Uterus (tissue), 3 donors: ENCODE measurements at regions not wholly inside any gene's neighbourhood (a gene's known extent, or its start where the extent isn't known, plus 50 kb on each side); places are given as distances from the start of the nearest gene placed in this dataset.
"Not testable (repeated sequence)": the region's sequence is repeated elsewhere in the genome, so short reads cannot be mapped to it uniquely, and the experiment has no call there.

ENCODE experiments used
- DNase-seq, 2 donors: peaks; one replicate each; pipeline ENCODE4 v3.0.0-alpha.2; 2019 to 2020
- H3K27ac ChIP-seq, 2 donors: fragments of 200-600 bp; sonication (generic); 1 replicate in 1 of 2; 2 replicates in 1 of 2; pipeline ENCODE4 v1.5.1; 2016 to 2018
- H3K27me3 ChIP-seq, 2 donors: fragments of 200-600 bp; sonication (generic); one replicate each; pipeline ENCODE4 v1.5.1; 2018 to 2019; ENCODE audit warnings: control low read depth in 1 of 2
- H3K36me3 ChIP-seq, 2 donors: fragments of 200-600 bp; sonication (generic); one replicate each; pipeline ENCODE4 v1.5.1; 2019; ENCODE audit warnings: control low read depth in 1 of 2
- H3K4me1 ChIP-seq, 2 donors: fragments of 200-600 bp; sonication (generic); one replicate each; pipeline ENCODE4 v1.5.1; 2018 to 2019; ENCODE audit warnings: control low read depth in 1 of 2
- H3K4me3 ChIP-seq, 2 donors: fragments of 200-600 bp; sonication (generic); 1 replicate in 1 of 2; 2 replicates in 1 of 2; pipeline ENCODE4 v1.5.1; 2018 to 2019; ENCODE audit warnings: mild to moderate bottlenecking in 1 of 2
- H3K9me3 ChIP-seq, 2 donors: fragments of 200-600 bp; sonication (generic); one replicate each; pipeline ENCODE4 v1.5.1; 2019; ENCODE audit warnings: control low read depth in 1 of 2
- POLR2A ChIP-seq, 2 donors: fragments of 450-650 bp; IDR thresholded peaks; one replicate each; pipeline ENCODE4 v1.6.1; 2016; ENCODE audit warnings: antibody characterized with exemption in 2 of 2, mild to moderate bottlenecking in 1 of 2, moderate library complexity in 1 of 2
- intact Hi-C: fragments of 100-400 bp; cut with DNase I; formaldehyde crosslinking; loops from one replicate; pipeline ENCODE4 v1.15.1; 2023; ENCODE audit warnings: low total_unique reads
- TF ChIP-seq, protein P1 (sequence below), 4 experiments: fragments of 200-600 bp in 2 of 4; fragments of 450-650 bp in 2 of 4; sonication (generic) in 2 of 4; IDR thresholded peaks; one replicate each; pipeline ENCODE4 v1.5.1; 2016 to 2019; ENCODE audit warnings: antibody characterized with exemption in 4 of 4, mild to moderate bottlenecking in 2 of 4, moderate library complexity in 1 of 4
- donor health status: DM: yes; HTN: yes; CAD: no.

DNA sequence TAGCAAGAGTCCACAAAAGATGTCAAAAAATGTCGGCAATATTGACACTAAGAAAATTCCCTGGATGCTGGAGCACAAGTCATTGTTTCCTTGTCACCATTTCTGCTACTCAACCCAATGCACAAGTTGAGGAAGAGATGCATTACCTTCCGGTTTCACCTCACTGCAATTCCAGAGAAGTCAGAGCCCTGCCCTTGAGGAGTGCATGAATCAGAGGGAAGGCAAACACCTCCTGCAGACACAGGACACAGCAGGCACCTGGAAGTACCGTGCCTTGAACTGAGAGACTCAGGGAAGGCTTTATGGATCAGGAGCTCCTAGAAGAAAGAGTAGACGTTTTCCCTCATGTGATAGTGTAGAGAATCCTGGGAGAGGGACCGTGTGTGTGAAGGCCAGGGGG lies 62.7 kb upstream of the ARL4C start:
- Histone ChIP-seq H3K4me1 (no peaks in the 10 kb centered on the region), H3K36me3 (no peaks in the 10 kb centered on the region), H3K27me3 (no peaks in the 10 kb centered on the region), H3K9me3 (no peaks in the 10 kb centered on the region), H3K4me3 (no peak overlapping the region), H3K27ac (no peak overlapping the region)
- no peak for TF ChIP-seq POLR2A (IDR thresholded peaks at IDR 0.05)
- TF ChIP-seq, protein P1, sequence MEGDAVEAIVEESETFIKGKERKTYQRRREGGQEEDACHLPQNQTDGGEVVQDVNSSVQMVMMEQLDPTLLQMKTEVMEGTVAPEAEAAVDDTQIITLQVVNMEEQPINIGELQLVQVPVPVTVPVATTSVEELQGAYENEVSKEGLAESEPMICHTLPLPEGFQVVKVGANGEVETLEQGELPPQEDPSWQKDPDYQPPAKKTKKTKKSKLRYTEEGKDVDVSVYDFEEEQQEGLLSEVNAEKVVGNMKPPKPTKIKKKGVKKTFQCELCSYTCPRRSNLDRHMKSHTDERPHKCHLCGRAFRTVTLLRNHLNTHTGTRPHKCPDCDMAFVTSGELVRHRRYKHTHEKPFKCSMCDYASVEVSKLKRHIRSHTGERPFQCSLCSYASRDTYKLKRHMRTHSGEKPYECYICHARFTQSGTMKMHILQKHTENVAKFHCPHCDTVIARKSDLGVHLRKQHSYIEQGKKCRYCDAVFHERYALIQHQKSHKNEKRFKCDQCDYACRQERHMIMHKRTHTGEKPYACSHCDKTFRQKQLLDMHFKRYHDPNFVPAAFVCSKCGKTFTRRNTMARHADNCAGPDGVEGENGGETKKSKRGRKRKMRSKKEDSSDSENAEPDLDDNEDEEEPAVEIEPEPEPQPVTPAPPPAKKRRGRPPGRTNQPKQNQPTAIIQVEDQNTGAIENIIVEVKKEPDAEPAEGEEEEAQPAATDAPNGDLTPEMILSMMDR (IDR thresholded peaks at IDR 0.05), result no peak
- intact Hi-C loops, result no loop called here
- no peak for DNase-seq

DNA sequence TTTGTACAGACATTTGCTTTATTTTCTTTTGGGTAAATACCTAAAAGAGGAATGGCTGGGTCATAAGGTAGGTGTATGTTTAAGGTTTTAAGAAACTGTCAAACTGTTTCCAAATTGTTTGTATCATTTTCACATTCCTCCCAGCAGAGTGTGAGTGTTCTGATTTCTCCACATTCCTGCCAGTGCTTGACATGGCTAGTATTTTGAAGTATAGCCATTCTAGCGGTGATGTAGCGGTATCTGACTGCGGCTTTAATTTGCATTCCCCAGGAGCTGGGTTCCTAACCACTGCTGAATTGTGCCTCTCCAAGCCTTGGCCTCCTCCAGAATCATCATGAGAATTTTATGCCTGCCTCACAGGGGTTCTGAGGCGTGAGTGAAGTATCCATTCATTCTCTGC lies 61.8 kb upstream of the ARL4C start:
- Histone ChIP-seq H3K27me3 (no peaks in the 10 kb centered on the region), H3K9me3 (no peaks in the 10 kb centered on the region), H3K4me3 (no peak overlapping the region), H3K4me1 (no peaks in the 10 kb centered on the region), H3K27ac (no peak overlapping the region), H3K36me3 (no peaks in the 10 kb centered on the region)
- intact Hi-C loops, result no loop called here
- TF ChIP-seq, protein P1 (IDR thresholded peaks at IDR 0.05), result no peak
- no peak for TF ChIP-seq POLR2A (IDR thresholded peaks at IDR 0.05)
- DNase-seq, result no peak

DNA sequence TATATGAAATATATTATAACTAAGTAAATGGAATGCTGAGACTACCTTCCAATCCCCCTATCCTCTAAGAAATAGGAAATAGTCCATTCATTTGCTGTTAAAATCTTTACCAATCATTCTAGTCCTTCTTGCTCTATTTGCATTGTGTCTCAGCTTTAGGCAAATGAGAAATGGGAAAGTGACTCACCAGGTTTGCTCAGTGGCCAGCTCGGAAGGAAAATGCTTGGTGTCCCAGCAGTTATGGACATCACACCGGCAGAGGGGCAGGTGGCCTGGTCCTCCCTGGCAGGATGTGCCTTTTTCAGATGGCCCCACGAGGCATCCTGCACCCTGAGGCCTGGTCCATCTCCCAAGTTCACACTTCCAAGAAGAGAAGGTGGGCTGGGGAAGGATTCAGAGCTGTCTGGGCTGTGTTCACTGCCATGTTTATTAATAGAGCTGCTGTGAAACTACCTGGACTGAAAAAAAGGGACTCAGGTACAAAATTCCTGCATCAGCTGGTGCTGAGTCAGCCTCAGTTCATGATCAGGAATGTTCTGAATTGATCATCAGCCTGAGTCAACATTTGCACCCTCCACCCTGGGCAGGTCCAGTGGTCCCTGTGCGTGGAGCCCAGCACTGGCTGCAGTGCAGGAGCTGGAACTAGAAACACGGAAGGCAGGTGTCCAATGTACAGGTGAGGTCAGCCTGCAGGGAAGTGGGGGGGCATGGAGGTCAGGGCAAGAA lies 60.1 kb upstream of the ARL4C start:
- H3K4me1 ChIP-seq, result no peaks in the 10 kb centered on the region
- no peak overlapping the region for H3K4me3 ChIP-seq
- no peak for DNase-seq
- H3K27me3 ChIP-seq, result no peaks in the 10 kb centered on the region
- no peak for TF ChIP-seq POLR2A (IDR thresholded peaks at IDR 0.05)
- TF ChIP-seq, protein P1 (IDR thresholded peaks at IDR 0.05), result no peak
- intact Hi-C loops, result no loop called here
- H3K36me3 ChIP-seq, result no peaks in the 10 kb centered on the region
- no peaks in the 10 kb centered on the region for H3K9me3 ChIP-seq
- no peak overlapping the region for H3K27ac ChIP-seq

DNA sequence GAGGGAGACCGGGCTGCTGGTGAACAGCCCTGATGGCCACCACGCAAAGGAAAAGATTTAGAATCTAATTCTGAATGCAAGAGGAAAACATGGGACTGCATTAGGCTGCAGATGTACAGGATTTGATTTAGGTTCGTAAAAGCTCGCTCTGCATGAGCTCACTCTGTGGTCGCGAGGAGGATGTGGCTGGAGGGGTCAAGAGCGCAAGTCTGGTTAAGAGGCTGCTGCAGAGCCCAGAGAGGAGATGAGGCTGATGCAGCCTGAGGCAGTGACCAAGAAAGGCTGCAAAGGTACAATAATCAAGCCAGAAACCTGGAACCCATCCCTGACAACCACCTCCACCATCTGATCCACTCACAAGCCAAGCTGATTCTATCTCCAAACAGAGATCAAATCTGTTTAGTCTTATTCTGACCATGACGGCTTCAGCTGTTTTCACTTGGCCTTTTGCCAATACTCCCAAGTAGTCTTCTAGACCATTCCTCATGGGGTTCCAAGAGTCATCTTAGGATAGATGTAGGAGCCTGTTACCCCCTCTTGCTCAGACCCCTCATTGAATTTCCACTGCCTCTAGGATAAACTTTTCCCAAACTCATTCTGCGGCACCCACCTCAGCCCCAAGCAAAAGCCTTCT lies 58.9 kb upstream of the ARL4C start:
- no peak overlapping the region for H3K27ac ChIP-seq

DNA sequence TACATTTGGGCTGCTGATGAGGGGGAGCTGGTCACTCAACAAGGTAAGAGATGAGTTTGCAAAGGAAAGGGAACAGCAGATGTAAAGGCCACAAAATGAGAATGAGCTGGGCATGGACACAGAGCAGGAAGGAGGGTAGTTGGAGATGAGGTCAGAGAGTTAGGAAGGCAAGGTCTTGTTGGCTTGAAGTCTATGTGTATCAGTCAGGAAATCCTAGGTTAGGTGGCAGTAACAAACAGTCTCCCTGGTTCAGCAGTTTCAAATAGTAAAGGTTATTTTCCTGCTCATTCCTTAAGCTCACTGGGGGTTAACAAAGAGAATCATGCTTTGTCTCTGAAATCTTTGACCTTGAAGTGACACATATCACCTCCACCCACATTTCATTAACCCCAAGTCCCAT lies 58.3 kb upstream of the ARL4C start:
- no peak for DNase-seq
- TF ChIP-seq POLR2A (IDR thresholded peaks at IDR 0.05), result no peak
- TF ChIP-seq, protein P1 (IDR thresholded peaks at IDR 0.05), result no peak
- Histone ChIP-seq H3K27ac (no peak overlapping the region), H3K4me3 (no peak overlapping the region), H3K9me3 (no peaks in the 10 kb centered on the region), H3K27me3 (no peaks in the 10 kb centered on the region), H3K36me3 (no peaks in the 10 kb centered on the region), H3K4me1 (no peaks in the 10 kb centered on the region)
- intact Hi-C loops, result no loop called here

More for the DNA sequence above, 58.9 kb upstream of the ARL4C start:
- intact Hi-C loops, result no loop called here
- no peak for DNase-seq
- Histone ChIP-seq H3K4me1 (no peaks in the 10 kb centered on the region), H3K9me3 (no peaks in the 10 kb centered on the region), H3K27me3 (no peaks in the 10 kb centered on the region), H3K36me3 (no peaks in the 10 kb centered on the region), H3K4me3 (no peak overlapping the region)
- TF ChIP-seq, protein P1 (IDR thresholded peaks at IDR 0.05), result no peak
- TF ChIP-seq POLR2A (IDR thresholded peaks at IDR 0.05), result no peak

DNA sequence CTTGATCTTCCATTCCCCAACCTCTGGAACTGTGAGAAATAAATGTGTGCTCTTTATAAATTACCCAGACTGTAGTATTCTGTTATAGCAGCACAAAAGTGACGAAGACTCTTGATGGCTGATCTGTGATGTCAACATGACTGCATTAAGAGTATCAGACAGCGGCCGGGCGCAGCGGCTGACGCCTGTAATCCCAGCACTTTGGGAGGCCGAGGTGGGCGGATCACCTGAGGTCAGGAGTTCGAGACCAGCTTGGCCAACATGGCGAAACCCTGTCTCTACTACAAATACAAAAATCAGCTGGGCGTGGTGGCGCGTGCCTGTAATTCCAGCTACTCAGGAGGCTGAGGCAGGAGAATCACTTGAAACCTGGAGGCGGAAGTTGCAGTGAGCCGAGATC lies 56.3 kb upstream of the ARL4C start:
- not testable (repeated sequence) for H3K9me3 ChIP-seq, H3K36me3 ChIP-seq, H3K27me3 ChIP-seq, H3K4me1 ChIP-seq, H3K27ac ChIP-seq, H3K4me3 ChIP-seq, DNase-seq
- intact Hi-C loops, result loop anchor here (5.0 kb wide), 1 partner anchor 554 kb away; no protein-coding TSS in a partner anchor
